WTC11 (cell line): ENCODE measurements at regions not wholly inside any gene's neighbourhood (a gene's known extent, or its start where the extent isn't known, plus 50 kb on each side); places are given as distances from the start of the nearest gene placed in this dataset.

Experiments used
- ATAC-seq: fragments of 200-7000 bp; cut with Tn5 transposase; 2 replicates; pipeline ENCODE4 v1.10.0; 2021; ENCODE audit warnings: mild to moderate bottlenecking, moderate library complexity
- CTCF ChIA-PET: fragments of 300-600 bp; sonication (Branson Sonifier 250); formaldehyde crosslinking; loops from one replicate; lab custom pipeline; 2021; ENCODE audit warnings: antibody characterized with exemption; lab: Charles Lee
- POLR2A ChIA-PET: fragments of 350-600 bp; sonication (Branson Sonifier 250); formaldehyde crosslinking; loops from one replicate; lab custom pipeline; 2021; ENCODE audit warnings: antibody characterized with exemption; lab: Charles Lee
- DNase-seq: peaks from one replicate; pipeline ENCODE4 v3.0.0; 2021; ENCODE audit warnings: low spot score
- H3K27ac Mint-ChIP-seq: 2 replicates; pipeline ENCODE4 v1.8.0; 2021; ENCODE audit warnings: mixed read lengths
- H3K27me3 Mint-ChIP-seq: 2 replicates; pipeline ENCODE4 v1.8.0; 2021; ENCODE audit warnings: low read depth, mild to moderate bottlenecking, moderate library complexity, mixed read lengths
- H3K36me3 Mint-ChIP-seq: 2 replicates; pipeline ENCODE4 v1.8.0; 2021; ENCODE audit warnings: mixed read lengths
- H3K4me1 Mint-ChIP-seq: 2 replicates; pipeline ENCODE4 v1.8.0; 2022; ENCODE audit warnings: mixed read lengths
- H3K4me3 Mint-ChIP-seq: 2 replicates; pipeline ENCODE4 v1.8.0; 2021; ENCODE audit warnings: mild to moderate bottlenecking, moderate library complexity, mixed read lengths
- H3K9me3 Mint-ChIP-seq: 2 replicates; pipeline ENCODE4 v1.8.0; 2021; ENCODE audit warnings: mixed read lengths
- ATF2 ChIP-seq: sonication (generic); formaldehyde crosslinking; IDR thresholded peaks from 2 replicates; pipeline ENCODE4 v1.8.1; 2022; ENCODE audit warnings: low read depth, missing genetic modification reagents, borderline replicate concordance
- EMX1 ChIP-seq: fragments of 250-450 bp; sonication (Bioruptor Pico); IDR thresholded peaks from 2 replicates; pipeline ENCODE4 v1.8.0; 2021; ENCODE audit warnings: mild to moderate bottlenecking
- GTF2I ChIP-seq: fragments of 250-450 bp; sonication (Bioruptor Pico); conservative IDR thresholded peaks from 2 replicates; pipeline ENCODE4 v1.4.0; 2021; ENCODE audit warnings: mild to moderate bottlenecking
- HMGXB4 ChIP-seq: sonication (generic); formaldehyde crosslinking; IDR thresholded peaks from 2 replicates; pipeline ENCODE4 v1.8.1; 2023; ENCODE audit warnings: mild to moderate bottlenecking, moderate library complexity, missing genetic modification reagents
- JAZF1 ChIP-seq: fragments of 250-450 bp; sonication (Bioruptor Pico); IDR thresholded peaks from 2 replicates; pipeline ENCODE4 v1.9.0; 2021; ENCODE audit warnings: moderate library complexity, mild to moderate bottlenecking, inconsistent platforms
- MXD4 ChIP-seq: fragments of 250-450 bp; sonication (Bioruptor Pico); IDR thresholded peaks from 2 replicates; pipeline ENCODE4 v1.8.0; 2021; ENCODE audit warnings: mild to moderate bottlenecking, moderate library complexity, borderline replicate concordance
- NFATC4 ChIP-seq: fragments of 250-450 bp; sonication (Bioruptor Pico); IDR thresholded peaks from 2 replicates; pipeline ENCODE4 v1.9.0; 2021; ENCODE audit warnings: mild to moderate bottlenecking
- NR1H2 ChIP-seq: sonication (generic); formaldehyde crosslinking; IDR thresholded peaks from 2 replicates; pipeline ENCODE4 v1.9.0; 2021; ENCODE audit warnings: mild to moderate bottlenecking, moderate library complexity, missing genetic modification reagents
- PREB ChIP-seq: sonication (generic); formaldehyde crosslinking; IDR thresholded peaks from 2 replicates; pipeline ENCODE4 v1.8.1; 2022; ENCODE audit warnings: mild to moderate bottlenecking, missing genetic modification reagents, moderate library complexity, borderline replicate concordance
- SMAD4 ChIP-seq: sonication (generic); formaldehyde crosslinking; IDR thresholded peaks from 2 replicates; pipeline ENCODE4 v1.8.0; 2022; ENCODE audit warnings: mild to moderate bottlenecking, missing genetic modification reagents
- TEAD4 ChIP-seq: sonication (generic); formaldehyde crosslinking; IDR thresholded peaks from 2 replicates; pipeline ENCODE4 v1.8.0; 2022; ENCODE audit warnings: mild to moderate bottlenecking, missing genetic modification reagents
- ZNF219 ChIP-seq: sonication (generic); formaldehyde crosslinking; IDR thresholded peaks from 2 replicates; pipeline ENCODE4 v1.8.0; 2023; ENCODE audit warnings: missing genetic modification reagents, mild to moderate bottlenecking, borderline replicate concordance
- ZNF232 ChIP-seq: sonication (generic); formaldehyde crosslinking; IDR thresholded peaks from 2 replicates; pipeline ENCODE4 v1.8.0; 2022; ENCODE audit warnings: mild to moderate bottlenecking, missing genetic modification reagents
- ZNF416 ChIP-seq: fragments of 250-450 bp; sonication (Bioruptor Pico); IDR thresholded peaks from 2 replicates; pipeline ENCODE4 v1.9.0; 2021; ENCODE audit warnings: mild to moderate bottlenecking, inconsistent platforms
- TF ChIP-seq, protein P1 (sequence below): sonication (generic); formaldehyde crosslinking; IDR thresholded peaks from 2 replicates; pipeline ENCODE4 v1.8.0; 2022; ENCODE audit warnings: mild to moderate bottlenecking, missing genetic modification reagents
- TF ChIP-seq, protein P2 (sequence below): sonication (generic); formaldehyde crosslinking; IDR thresholded peaks from 2 replicates; pipeline ENCODE4 v1.8.0; 2022; ENCODE audit warnings: missing genetic modification reagents
- TF ChIP-seq, protein P3 (sequence below): fragments of 250-450 bp; sonication (Bioruptor Pico); IDR thresholded peaks from 2 replicates; pipeline ENCODE4 v1.9.0; 2021; ENCODE audit warnings: mild to moderate bottlenecking
- TF ChIP-seq, protein P4 (sequence below): sonication (generic); formaldehyde crosslinking; IDR thresholded peaks from 2 replicates; pipeline ENCODE4 v1.8.1; 2023; ENCODE audit warnings: mild to moderate bottlenecking, missing genetic modification reagents, moderate library complexity

- CTCF ChIA-PET = no interaction called here
- Mint-ChIP-seq H3K27me3 (no peaks in the 10 kb centered on the region), H3K4me3 (no peak overlapping the region), H3K27ac (no peak overlapping the region), H3K4me1 (0 out of 2 replicates have a peak, but pooled peaks cover 5% of the 10 kb centered on the region), H3K36me3 (peaks cover 8% of the 10 kb centered on the region), H3K9me3 (peaks cover 15% of the 10 kb centered on the region)
- ATAC-seq (no peak), DNase-seq (no peak)
- TF ChIP-seq JAZF1 (no peak), MXD4 (CRISPR knock-in tag) (no peak), ZNF232 (CRISPR knock-in tag) (no peak), ZNF219 (CRISPR knock-in tag) (no peak), ATF2 (CRISPR knock-in tag) (no peak), HMGXB4 (CRISPR knock-in tag) (no peak), PREB (CRISPR knock-in tag) (no peak), GTF2I (CRISPR knock-in tag) (no peak), EMX1 (no peak), TEAD4 (CRISPR knock-in tag) (no peak), NFATC4 (no peak), NR1H2 (CRISPR knock-in tag) (no peak), SMAD4 (CRISPR knock-in tag) (no peak), ZNF416 (no peak)
- TF ChIP-seq, protein P1, sequence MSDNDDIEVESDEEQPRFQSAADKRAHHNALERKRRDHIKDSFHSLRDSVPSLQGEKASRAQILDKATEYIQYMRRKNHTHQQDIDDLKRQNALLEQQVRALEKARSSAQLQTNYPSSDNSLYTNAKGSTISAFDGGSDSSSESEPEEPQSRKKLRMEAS (CRISPR knock-in tag) = no peak
- TF ChIP-seq, protein P2, sequence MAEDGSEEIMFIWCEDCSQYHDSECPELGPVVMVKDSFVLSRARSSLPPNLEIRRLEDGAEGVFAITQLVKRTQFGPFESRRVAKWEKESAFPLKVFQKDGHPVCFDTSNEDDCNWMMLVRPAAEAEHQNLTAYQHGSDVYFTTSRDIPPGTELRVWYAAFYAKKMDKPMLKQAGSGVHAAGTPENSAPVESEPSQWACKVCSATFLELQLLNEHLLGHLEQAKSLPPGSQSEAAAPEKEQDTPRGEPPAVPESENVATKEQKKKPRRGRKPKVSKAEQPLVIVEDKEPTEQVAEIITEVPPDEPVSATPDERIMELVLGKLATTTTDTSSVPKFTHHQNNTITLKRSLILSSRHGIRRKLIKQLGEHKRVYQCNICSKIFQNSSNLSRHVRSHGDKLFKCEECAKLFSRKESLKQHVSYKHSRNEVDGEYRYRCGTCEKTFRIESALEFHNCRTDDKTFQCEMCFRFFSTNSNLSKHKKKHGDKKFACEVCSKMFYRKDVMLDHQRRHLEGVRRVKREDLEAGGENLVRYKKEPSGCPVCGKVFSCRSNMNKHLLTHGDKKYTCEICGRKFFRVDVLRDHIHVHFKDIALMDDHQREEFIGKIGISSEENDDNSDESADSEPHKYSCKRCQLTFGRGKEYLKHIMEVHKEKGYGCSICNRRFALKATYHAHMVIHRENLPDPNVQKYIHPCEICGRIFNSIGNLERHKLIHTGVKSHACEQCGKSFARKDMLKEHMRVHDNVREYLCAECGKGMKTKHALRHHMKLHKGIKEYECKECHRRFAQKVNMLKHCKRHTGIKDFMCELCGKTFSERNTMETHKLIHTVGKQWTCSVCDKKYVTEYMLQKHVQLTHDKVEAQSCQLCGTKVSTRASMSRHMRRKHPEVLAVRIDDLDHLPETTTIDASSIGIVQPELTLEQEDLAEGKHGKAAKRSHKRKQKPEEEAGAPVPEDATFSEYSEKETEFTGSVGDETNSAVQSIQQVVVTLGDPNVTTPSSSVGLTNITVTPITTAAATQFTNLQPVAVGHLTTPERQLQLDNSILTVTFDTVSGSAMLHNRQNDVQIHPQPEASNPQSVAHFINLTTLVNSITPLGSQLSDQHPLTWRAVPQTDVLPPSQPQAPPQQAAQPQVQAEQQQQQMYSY (CRISPR knock-in tag) = no peak
- TF ChIP-seq, protein P3, sequence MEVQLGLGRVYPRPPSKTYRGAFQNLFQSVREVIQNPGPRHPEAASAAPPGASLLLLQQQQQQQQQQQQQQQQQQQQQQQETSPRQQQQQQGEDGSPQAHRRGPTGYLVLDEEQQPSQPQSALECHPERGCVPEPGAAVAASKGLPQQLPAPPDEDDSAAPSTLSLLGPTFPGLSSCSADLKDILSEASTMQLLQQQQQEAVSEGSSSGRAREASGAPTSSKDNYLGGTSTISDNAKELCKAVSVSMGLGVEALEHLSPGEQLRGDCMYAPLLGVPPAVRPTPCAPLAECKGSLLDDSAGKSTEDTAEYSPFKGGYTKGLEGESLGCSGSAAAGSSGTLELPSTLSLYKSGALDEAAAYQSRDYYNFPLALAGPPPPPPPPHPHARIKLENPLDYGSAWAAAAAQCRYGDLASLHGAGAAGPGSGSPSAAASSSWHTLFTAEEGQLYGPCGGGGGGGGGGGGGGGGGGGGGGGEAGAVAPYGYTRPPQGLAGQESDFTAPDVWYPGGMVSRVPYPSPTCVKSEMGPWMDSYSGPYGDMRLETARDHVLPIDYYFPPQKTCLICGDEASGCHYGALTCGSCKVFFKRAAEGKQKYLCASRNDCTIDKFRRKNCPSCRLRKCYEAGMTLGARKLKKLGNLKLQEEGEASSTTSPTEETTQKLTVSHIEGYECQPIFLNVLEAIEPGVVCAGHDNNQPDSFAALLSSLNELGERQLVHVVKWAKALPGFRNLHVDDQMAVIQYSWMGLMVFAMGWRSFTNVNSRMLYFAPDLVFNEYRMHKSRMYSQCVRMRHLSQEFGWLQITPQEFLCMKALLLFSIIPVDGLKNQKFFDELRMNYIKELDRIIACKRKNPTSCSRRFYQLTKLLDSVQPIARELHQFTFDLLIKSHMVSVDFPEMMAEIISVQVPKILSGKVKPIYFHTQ (CRISPR knock-in tag) = no peak
- TF ChIP-seq, protein P4, sequence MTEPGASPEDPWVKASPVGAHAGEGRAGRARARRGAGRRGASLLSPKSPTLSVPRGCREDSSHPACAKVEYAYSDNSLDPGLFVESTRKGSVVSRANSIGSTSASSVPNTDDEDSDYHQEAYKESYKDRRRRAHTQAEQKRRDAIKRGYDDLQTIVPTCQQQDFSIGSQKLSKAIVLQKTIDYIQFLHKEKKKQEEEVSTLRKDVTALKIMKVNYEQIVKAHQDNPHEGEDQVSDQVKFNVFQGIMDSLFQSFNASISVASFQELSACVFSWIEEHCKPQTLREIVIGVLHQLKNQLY (CRISPR knock-in tag) = no peak
- POLR2A ChIA-PET = no interaction called here
Measured at GRCh38 chr6:17226786-17227233, 54.4 kb upstream of the RBM24 start.
